SK-N-SH (cell line): ENCODE measurements at regions not wholly inside any gene's neighbourhood (a gene's known extent, or its start where the extent isn't known, plus 50 kb on each side); places are given as distances from the start of the nearest gene placed in this dataset.

Experiments
- CTCF ChIA-PET: fragments of 300-600, 350-600 bp; formaldehyde crosslinking; extraction: SDS; loops from one replicate; lab custom pipeline; 2021; lab: Yijun Ruan, JAX
- POLR2A ChIA-PET: fragments of 350-600 bp; sonication (Branson Sonifier 250); formaldehyde crosslinking; extraction: SDS; loops from one replicate; lab custom pipeline; 2020; ENCODE audit warnings: antibody characterized with exemption, inconsistent platforms; lab: Yijun Ruan, JAX
- DNase-seq: peaks from one replicate; pipeline ENCODE4 v3.0.0; 2012
- H2AFZ ChIP-seq: fragments of 200-600 bp; sonication (generic); 2 replicates; pipeline ENCODE4 v1.8.1; 2016; ENCODE audit warnings: antibody characterized with exemption, mild to moderate bottlenecking, low read depth
- H3F3A ChIP-seq: fragments of 200-600 bp; sonication (generic); replicated peaks from 2 replicates; pipeline ENCODE3; 2016; ENCODE audit warnings: antibody characterized with exemption, mild to moderate bottlenecking; ENCODE audit not compliant: insufficient read depth
- H3K27ac ChIP-seq, 2 experiments: fragments of 200-500 bp in 1 of 2; fragments of 200-600 bp in 1 of 2; sonication (Bioruptor generic) in 1 of 2; sonication (generic), shearing (Covaris generic) in 1 of 2; 2 replicates each; pipeline versions ENCODE4 v1.5.1 to v1.6.1; 2014 to 2016; ENCODE audit warnings: low read depth in 2 of 2, inconsistent platforms in 1 of 2, low read length in 1 of 2, mild to moderate bottlenecking in 1 of 2, mixed read lengths in 1 of 2
- H3K27me3 ChIP-seq: fragments of 200-600 bp; sonication (generic), shearing (Covaris generic); 2 replicates; pipeline ENCODE4 v1.6.1; 2016; ENCODE audit warnings: mixed run types; ENCODE audit not compliant: insufficient read depth
- H3K36me3 ChIP-seq, 2 experiments: fragments of 200-500 bp in 1 of 2; fragments of 200-600 bp in 1 of 2; sonication (Bioruptor generic) in 1 of 2; sonication (generic) in 1 of 2; replicated peaks in 1 of 2; 2 replicates each; pipeline versions ENCODE3 to v1.5.1; 2014 to 2016; ENCODE audit warnings: low read length in 1 of 2, mild to moderate bottlenecking in 1 of 2; ENCODE audit not compliant: insufficient read depth in 2 of 2, control insufficient read depth in 1 of 2
- H3K4me1 ChIP-seq, 2 experiments: fragments of 200-500 bp in 1 of 2; fragments of 200-600 bp in 1 of 2; sonication (Bioruptor generic) in 1 of 2; sonication (generic), shearing (Covaris generic) in 1 of 2; 2 replicates each; pipeline versions ENCODE4 v1.5.1 to v1.6.1; 2014 to 2016; ENCODE audit warnings: low read depth in 1 of 2, low read length in 1 of 2, mixed run types in 1 of 2; ENCODE audit not compliant: insufficient read depth in 2 of 2, control insufficient read depth in 1 of 2
- H3K4me2 ChIP-seq: fragments of 200-600 bp; sonication (generic), shearing (Covaris generic); 2 replicates; pipeline ENCODE4 v1.6.1; 2017; ENCODE audit warnings: mixed run types
- H3K4me3 ChIP-seq, 2 experiments: fragments of 200-500 bp in 1 of 2; fragments of 200-600 bp in 1 of 2; sonication (Bioruptor generic) in 1 of 2; sonication (generic), shearing (Covaris generic) in 1 of 2; 2 replicates each; pipeline versions ENCODE4 v1.5.1 to v1.8.1; 2014 to 2016; ENCODE audit warnings: low read depth in 2 of 2, inconsistent platforms in 1 of 2, low read length in 1 of 2, mild to moderate bottlenecking in 1 of 2, mixed read lengths in 1 of 2, moderate library complexity in 1 of 2
- H3K79me2 ChIP-seq: fragments of 200-600 bp; sonication (generic); 2 replicates; pipeline ENCODE4 v1.8.1; 2017; ENCODE audit warnings: mild to moderate bottlenecking; ENCODE audit not compliant: insufficient read depth
- H3K9ac ChIP-seq: fragments of 200-600 bp; sonication (generic); 2 replicates; pipeline ENCODE4 v1.6.1; 2017; ENCODE audit warnings: mixed run types
- H3K9me2 ChIP-seq: fragments of 200-600 bp; sonication (generic); 2 replicates; pipeline ENCODE4 v1.6.1; 2017; ENCODE audit warnings: mixed run types
- H3K9me3 ChIP-seq: fragments of 200-600 bp; sonication (generic); 2 replicates; pipeline ENCODE4 v1.6.1; 2017; ENCODE audit warnings: mixed run types, mild to moderate bottlenecking, moderate library complexity
- H4K20me1 ChIP-seq: fragments of 200-600 bp; sonication (generic); 2 replicates; pipeline ENCODE4 v1.6.1; 2017; ENCODE audit warnings: mild to moderate bottlenecking, mixed run types; ENCODE audit not compliant: insufficient read depth
- CHD2 ChIP-seq: fragments of 150-350 bp; IDR thresholded peaks from 2 replicates; pipeline ENCODE4 v1.6.1; 2018; ENCODE audit warnings: low read length; ENCODE audit not compliant: partially characterized antibody
- ELF1 ChIP-seq: IDR thresholded peaks from 2 replicates; pipeline ENCODE4 v1.4.0; 2012
- EP300 ChIP-seq, 2 experiments: IDR thresholded peaks; 2 replicates each; pipeline versions ENCODE4 v1.4.0 to v1.6.1; 2012; ENCODE audit warnings: borderline replicate concordance in 1 of 2, low read depth in 1 of 2, low read length in 1 of 2
- FOXJ3 ChIP-seq: sonication (generic); formaldehyde crosslinking; IDR thresholded peaks from 2 replicates; pipeline ENCODE4 v1.5.1; 2020; ENCODE audit warnings: mild to moderate bottlenecking, missing genetic modification reagents
- FOXM1 ChIP-seq: IDR thresholded peaks from 2 replicates; pipeline ENCODE4 v1.4.0; 2012; ENCODE audit warnings: low read depth, mild to moderate bottlenecking
- MAX ChIP-seq: IDR thresholded peaks from 2 replicates; pipeline ENCODE4 v1.4.0; 2012; ENCODE audit warnings: low read depth
- MEF2A ChIP-seq: IDR thresholded peaks from 2 replicates; pipeline ENCODE4 v1.4.0; 2012; ENCODE audit warnings: low read depth, borderline replicate concordance
- NFIC ChIP-seq: IDR thresholded peaks from 2 replicates; pipeline ENCODE4 v1.4.0; 2012; ENCODE audit warnings: borderline replicate concordance
- NRF1 ChIP-seq: IDR thresholded peaks from 2 replicates; pipeline ENCODE4 v1.6.1; 2012; ENCODE audit warnings: low read depth, mild to moderate bottlenecking, low read length
- RFX5 ChIP-seq: IDR thresholded peaks from 2 replicates; pipeline ENCODE4 v1.6.1; 2012; ENCODE audit warnings: mild to moderate bottlenecking, improper control_type of control experiment, low read length
- RXRA ChIP-seq: IDR thresholded peaks from 2 replicates; pipeline ENCODE4 v1.4.0; 2012; ENCODE audit warnings: low read depth, mild to moderate bottlenecking, borderline replicate concordance
- SIN3A ChIP-seq: IDR thresholded peaks from 2 replicates; pipeline ENCODE4 v1.6.1; 2012; ENCODE audit warnings: low read depth, mild to moderate bottlenecking, low read length, moderate library complexity, borderline replicate concordance
- SMC3 ChIP-seq: IDR thresholded peaks from 2 replicates; pipeline ENCODE4 v1.6.1; 2012; ENCODE audit warnings: low read depth, low read length, improper control_type of control experiment
- TAF1 ChIP-seq: IDR thresholded peaks from 2 replicates; pipeline ENCODE4 v1.6.1; 2012; ENCODE audit warnings: low read depth, mild to moderate bottlenecking, low read length, moderate library complexity, borderline replicate concordance
- TCF12 ChIP-seq: IDR thresholded peaks from 2 replicates; pipeline ENCODE4 v1.4.0; 2012
- TEAD4 ChIP-seq: IDR thresholded peaks from 2 replicates; pipeline ENCODE4 v1.4.0; 2012; ENCODE audit warnings: mild to moderate bottlenecking, borderline replicate concordance; ENCODE audit not compliant: insufficient read depth
- USF1 ChIP-seq: IDR thresholded peaks from 2 replicates; pipeline ENCODE4 v1.4.0; 2012; ENCODE audit warnings: low read depth, borderline replicate concordance
- USF2 ChIP-seq: fragments of 150-350 bp; IDR thresholded peaks from 2 replicates; pipeline ENCODE4 v1.6.1; 2017; ENCODE audit warnings: antibody characterized with exemption, low read length, low read depth, borderline replicate concordance
- YY1 ChIP-seq: IDR thresholded peaks from 2 replicates; pipeline ENCODE4 v1.4.0; 2012; ENCODE audit warnings: low read depth, mild to moderate bottlenecking
- ZBTB33 ChIP-seq: IDR thresholded peaks from 2 replicates; pipeline ENCODE4 v1.4.0; 2012; ENCODE audit warnings: low read depth, borderline replicate concordance
- WGBS: methylation state at CpG from one replicate; pipeline ENCODE4 v1.1.6; 2017; ENCODE audit warnings: low lambda C conversion rate; 5-methylcytosine and 5-hydroxymethylcytosine counted together
- TF ChIP-seq, protein P1 (sequence below): IDR thresholded peaks from 2 replicates; pipeline ENCODE4; 2012

- no peak overlapping the region for H3K4me3 ChIP-seq
- no peaks in the 10 kb centered on the region for H3K36me3 ChIP-seq
- H3K27ac ChIP-seq, result no peak overlapping the region
- H3K27me3 ChIP-seq, result no peaks in the 10 kb centered on the region
- ChIA-PET CTCF (no interaction called here), POLR2A (no interaction called here)
- H4K20me1 ChIP-seq, result no peaks in the 10 kb centered on the region
- TF ChIP-seq MEF2A (no peak), NRF1 (no peak), NFIC (no peak), ELF1 (no peak), TCF12 (no peak), FOXM1 (no peak), SIN3A (no peak), USF2 (no peak), FOXJ3 (CRISPR knock-in tag) (no peak), RXRA (no peak), CHD2 (no peak), EP300 (IDR thresholded peaks at IDR 0.05; ENCODE audit: borderline replicate concordance in 1 of 2, low read depth in 1 of 2, low read length in 1 of 2) (no peak), USF1 (no peak), YY1 (no peak), SMC3 (no peak)
- TF ChIP-seq, protein P1, sequence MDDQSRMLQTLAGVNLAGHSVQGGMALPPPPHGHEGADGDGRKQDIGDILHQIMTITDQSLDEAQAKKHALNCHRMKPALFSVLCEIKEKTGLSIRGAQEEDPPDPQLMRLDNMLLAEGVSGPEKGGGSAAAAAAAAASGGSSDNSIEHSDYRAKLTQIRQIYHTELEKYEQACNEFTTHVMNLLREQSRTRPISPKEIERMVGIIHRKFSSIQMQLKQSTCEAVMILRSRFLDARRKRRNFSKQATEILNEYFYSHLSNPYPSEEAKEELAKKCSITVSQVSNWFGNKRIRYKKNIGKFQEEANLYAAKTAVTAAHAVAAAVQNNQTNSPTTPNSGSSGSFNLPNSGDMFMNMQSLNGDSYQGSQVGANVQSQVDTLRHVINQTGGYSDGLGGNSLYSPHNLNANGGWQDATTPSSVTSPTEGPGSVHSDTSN, result no peak
- 48% methylated on average over 6 of the region's 6 CpGs for WGBS
- DNase-seq, result no peak
- no peak overlapping the region for H2AFZ ChIP-seq
- no peaks in the 10 kb centered on the region for H3K79me2 ChIP-seq
- H3F3A ChIP-seq, result no peaks in the 10 kb centered on the region
- no peak overlapping the region for H3K9ac ChIP-seq
- no peaks in the 10 kb centered on the region for H3K9me3 ChIP-seq
- H3K4me2 ChIP-seq, result no peak overlapping the region
- no peaks in the 10 kb centered on the region for H3K9me2 ChIP-seq
- H3K4me1 ChIP-seq, result no peaks in the 10 kb centered on the region; a peak in 1 of 4 replicates
Observed at GRCh38 chr5:9947225-9947714, 302.4 kb downstream of the ATPSCKMT start.

- H3K79me2 ChIP-seq, result no peaks in the 10 kb centered on the region
- no peak overlapping the region for H3K27ac ChIP-seq
- H3K27me3 ChIP-seq, result no peaks in the 10 kb centered on the region; the same call in 1 of the 2 replicates
- no peak overlapping the region for H2AFZ ChIP-seq
- H3K4me2 ChIP-seq, result no peak overlapping the region
- H3K4me3 ChIP-seq, result no peak overlapping the region
- CTCF ChIA-PET, result no interaction called here
- H3K4me1 ChIP-seq, result no peaks in the 10 kb centered on the region; a peak in 1 of 4 replicates
- H3K9ac ChIP-seq, result no peak overlapping the region
- H3K9me3 ChIP-seq, result no peaks in the 10 kb centered on the region
- H3F3A ChIP-seq, result no peaks in the 10 kb centered on the region
- no peaks in the 10 kb centered on the region for H3K36me3 ChIP-seq
- peak; percentile 16 for DNase-seq
- no peaks in the 10 kb centered on the region for H3K9me2 ChIP-seq
- POLR2A ChIA-PET, result interaction anchor here (0.6 kb wide), 1 partner anchor 44 kb away, joined by 3 read pairs; no protein-coding TSS in a partner anchor
- no peak for TF ChIP-seq TAF1
- TF ChIP-seq MAX, result no peak
- TF ChIP-seq ZBTB33, result no peak
- TF ChIP-seq RFX5, result no peak
- no peak for TF ChIP-seq EP300 (IDR thresholded peaks at IDR 0.05; ENCODE audit: borderline replicate concordance in 1 of 2, low read depth in 1 of 2, low read length in 1 of 2)
- TF ChIP-seq TEAD4, result no peak
- TF ChIP-seq USF1, result peak; percentile 68; the same call in 1 of the 2 replicates
- TF ChIP-seq ELF1, result no peak
- TF ChIP-seq MEF2A, result no peak
- no peaks in the 10 kb centered on the region for H4K20me1 ChIP-seq
Observed at GRCh38 chr5:9932770-9933169, 302.6 kb upstream of the TAS2R1 start.
